Smooth muscle cell (in vitro differentiated cells): ENCODE measurements at regions not wholly inside any gene's neighbourhood (a gene's known extent, or its start where the extent isn't known, plus 50 kb on each side); places are given as distances from the start of the nearest gene placed in this dataset.

Experiments
- DNase-seq: peaks from one replicate; lab custom pipeline; 2025; ENCODE audit not compliant: unreplicated experiment; lab: John Stamatoyannopoulos, UW
- H2AFZ ChIP-seq: fragments of 200-600 bp; sonication (generic); 2 replicates; pipeline ENCODE4 v1.6.0; 2016; ENCODE audit warnings: antibody characterized with exemption, low read depth, mild to moderate bottlenecking
- H3F3A ChIP-seq: fragments of 200-600 bp; sonication (generic); 2 replicates; pipeline ENCODE4 v1.6.0; 2017; ENCODE audit warnings: antibody characterized with exemption, low read depth
- H3K27ac ChIP-seq: fragments of 200-600 bp; sonication (generic); 2 replicates; pipeline ENCODE4 v1.5.1; 2016; ENCODE audit warnings: low read depth, mild to moderate bottlenecking
- H3K27me3 ChIP-seq: fragments of 200-600 bp; sonication (generic); 2 replicates; pipeline ENCODE4 v1.6.1; 2016; ENCODE audit warnings: low read depth, mild to moderate bottlenecking
- H3K36me3 ChIP-seq: fragments of 200-600 bp; sonication (generic); 2 replicates; pipeline ENCODE4 v1.5.1; 2016; ENCODE audit warnings: low read depth
- H3K4me1 ChIP-seq: fragments of 200-600 bp; sonication (generic); 2 replicates; pipeline ENCODE4 v1.5.1; 2016; ENCODE audit warnings: low read depth
- H3K4me2 ChIP-seq: fragments of 200-600 bp; sonication (generic); 2 replicates; pipeline ENCODE4 v1.6.0; 2016; ENCODE audit warnings: mild to moderate bottlenecking
- H3K4me3 ChIP-seq: fragments of 200-600 bp; sonication (generic); 2 replicates; pipeline ENCODE4 v1.5.1; 2016; ENCODE audit warnings: mild to moderate bottlenecking
- H3K79me2 ChIP-seq: fragments of 200-600 bp; sonication (generic); 2 replicates; pipeline ENCODE4 v1.6.0; 2016; ENCODE audit warnings: low read depth, mild to moderate bottlenecking
- H3K9ac ChIP-seq: fragments of 200-600 bp; sonication (generic); 2 replicates; pipeline ENCODE4 v1.6.0; 2016; ENCODE audit warnings: low read depth
- H3K9me3 ChIP-seq: fragments of 200-600 bp; sonication (generic); replicated peaks from 2 replicates; pipeline ENCODE4 v1.5.1; 2016; ENCODE audit warnings: low read depth
- H4K20me1 ChIP-seq: fragments of 200-600 bp; sonication (generic); 2 replicates; pipeline ENCODE4 v1.6.0; 2016; ENCODE audit warnings: low read depth
- CTCF ChIP-seq: fragments of 200-600 bp; sonication (generic); IDR thresholded peaks from 2 replicates; pipeline ENCODE4 v1.5.1; 2017; ENCODE audit warnings: borderline replicate concordance, mild to moderate bottlenecking, antibody characterized with exemption; ENCODE audit not compliant: insufficient read depth, poor library complexity, severe bottlenecking
- WGBS: methylation state at CpG from one replicate; pipeline ENCODE4 v1.1.7; 2016; ENCODE audit warnings: low lambda C conversion rate; 5-methylcytosine and 5-hydroxymethylcytosine counted together

GRCh38 chr1:67594764-67595163 lies 90.2 kb upstream of the GADD45A start:
- H3K4me2 ChIP-seq, result no peak overlapping the region
- no peaks in the 10 kb centered on the region for H3K27me3 ChIP-seq
- H3K9me3 ChIP-seq, result no peaks in the 10 kb centered on the region
- no peak overlapping the region for H2AFZ ChIP-seq
- no peak overlapping the region for H3K27ac ChIP-seq
- no peak for TF ChIP-seq CTCF
- H3K9ac ChIP-seq, result no peak overlapping the region
- peaks cover 4% of the 10 kb centered on the region for H3K4me1 ChIP-seq
- no peak overlapping the region for H3K4me3 ChIP-seq
- no peaks in the 10 kb centered on the region for H4K20me1 ChIP-seq
- no peak for DNase-seq
- no peaks in the 10 kb centered on the region for H3K36me3 ChIP-seq
- H3F3A ChIP-seq, result no peaks in the 10 kb centered on the region
- 94% methylated on average over 2 of the region's 2 CpGs for WGBS
- no peaks in the 10 kb centered on the region for H3K79me2 ChIP-seq

GRCh38 chr1:67596674-67597073 lies 88.3 kb upstream of the GADD45A start:
- H3K79me2 ChIP-seq, result no peaks in the 10 kb centered on the region
- H3K27ac ChIP-seq, result no peak overlapping the region
- TF ChIP-seq CTCF, result no peak
- no peaks in the 10 kb centered on the region for H3K36me3 ChIP-seq
- H3K9me3 ChIP-seq, result no peaks in the 10 kb centered on the region
- H3K4me3 ChIP-seq, result no peak overlapping the region
- H2AFZ ChIP-seq, result no peak overlapping the region
- H4K20me1 ChIP-seq, result no peaks in the 10 kb centered on the region
- H3K27me3 ChIP-seq, result no peaks in the 10 kb centered on the region
- H3K4me2 ChIP-seq, result no peak overlapping the region
- DNase-seq, result no peak
- H3K9ac ChIP-seq, result no peak overlapping the region
- H3K4me1 ChIP-seq, result no peaks in the 10 kb centered on the region
- H3F3A ChIP-seq, result no peaks in the 10 kb centered on the region
- 100% methylated on average over 3 of the region's 3 CpGs for WGBS

- H4K20me1 ChIP-seq, result no peaks in the 10 kb centered on the region
- no peaks in the 10 kb centered on the region for H3F3A ChIP-seq
- no peak overlapping the region for H3K4me2 ChIP-seq
- H3K79me2 ChIP-seq, result no peaks in the 10 kb centered on the region
- no peak overlapping the region for H3K9ac ChIP-seq
- H3K27me3 ChIP-seq, result no peaks in the 10 kb centered on the region
- no peaks in the 10 kb centered on the region for H3K36me3 ChIP-seq
- no peak overlapping the region for H2AFZ ChIP-seq
- 47% methylated on average over 3 of the region's 3 CpGs for WGBS
- H3K4me3 ChIP-seq, result no peak overlapping the region
- no peak for TF ChIP-seq CTCF
- DNase-seq, result no peak
- no peak overlapping the region for H3K27ac ChIP-seq
- H3K9me3 ChIP-seq, result no peaks in the 10 kb centered on the region
- no peaks in the 10 kb centered on the region for H3K4me1 ChIP-seq
Measured at GRCh38 chr1:67597336-67597735, 87.7 kb upstream of the GADD45A start.

- TF ChIP-seq CTCF, result no peak
- Histone ChIP-seq H4K20me1 (no peaks in the 10 kb centered on the region), H3K79me2 (no peaks in the 10 kb centered on the region), H3K4me2 (no peak overlapping the region), H3F3A (no peaks in the 10 kb centered on the region), H3K4me3 (no peak overlapping the region), H3K36me3 (no peaks in the 10 kb centered on the region), H2AFZ (no peak overlapping the region), H3K9me3 (no peaks in the 10 kb centered on the region), H3K4me1 (no peaks in the 10 kb centered on the region), H3K27ac (no peak overlapping the region), H3K9ac (no peak overlapping the region), H3K27me3 (no peaks in the 10 kb centered on the region)
- 56% methylated on average over 1 of the region's 1 CpG for WGBS
- no peak for DNase-seq
Measured at GRCh38 chr1:67599085-67599484, 85.9 kb upstream of the GADD45A start.
